ENCODE measurements at regions not wholly inside any gene's neighbourhood (a gene's known extent, or its start where the extent isn't known, plus 50 kb on each side); places are given as distances from the start of the nearest gene placed in this dataset.

GRCh38 chr13:78201411-78201810 lies 282.8 kb upstream of the EDNRB start:
- no peak for DNase-seq

GRCh38 chr13:78198821-78199220 lies 280.2 kb upstream of the EDNRB start:
- DNase-seq = no peak

GRCh38 chr13:78198419-78198818 lies 279.8 kb upstream of the EDNRB start:
- DNase-seq = no peak

GRCh38 chr13:78197231-78197630 lies 278.6 kb upstream of the EDNRB start:
- no peak for DNase-seq

DNA sequence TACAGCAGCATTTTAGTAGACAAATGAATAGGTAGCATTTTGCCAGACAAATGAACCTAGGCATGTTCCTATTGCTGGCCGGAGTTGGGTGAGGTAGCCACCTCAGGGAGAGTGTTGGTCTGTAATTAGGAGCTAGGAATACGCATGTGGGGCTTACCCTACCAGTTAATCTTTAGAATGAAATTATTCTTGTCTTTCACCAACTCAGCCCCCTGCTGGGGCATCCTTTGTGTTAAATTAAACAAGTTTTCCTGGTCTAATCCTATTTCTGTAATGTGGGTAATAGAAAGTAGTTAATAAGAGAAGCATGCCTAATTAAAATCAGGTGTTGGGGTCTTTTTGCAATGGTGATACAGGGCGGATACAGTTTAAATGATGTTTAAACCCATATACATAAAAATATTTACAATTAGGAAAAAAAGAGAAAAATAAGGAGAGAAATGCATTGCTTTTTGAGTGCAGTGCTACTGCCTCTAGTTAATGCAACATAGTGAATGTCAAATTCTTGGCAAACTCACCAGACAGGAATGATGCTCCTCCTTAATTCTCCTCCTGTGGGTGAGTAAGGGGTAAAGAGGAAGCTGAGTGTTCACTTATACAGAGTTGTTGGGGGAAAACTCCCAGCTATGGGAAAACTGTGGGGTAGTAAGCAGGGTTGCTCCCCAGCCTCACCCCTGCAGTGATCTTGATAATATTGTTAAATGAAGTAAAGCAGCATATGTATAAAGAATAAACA lies 276.4 kb upstream of the EDNRB start:
- no peak for DNase-seq

- no peak for DNase-seq
Measured at GRCh38 chr13:78193846-78194245, 275.2 kb upstream of the EDNRB start.

- no peak for DNase-seq
Measured at GRCh38 chr13:78192716-78193115, 274.1 kb upstream of the EDNRB start.

DNA sequence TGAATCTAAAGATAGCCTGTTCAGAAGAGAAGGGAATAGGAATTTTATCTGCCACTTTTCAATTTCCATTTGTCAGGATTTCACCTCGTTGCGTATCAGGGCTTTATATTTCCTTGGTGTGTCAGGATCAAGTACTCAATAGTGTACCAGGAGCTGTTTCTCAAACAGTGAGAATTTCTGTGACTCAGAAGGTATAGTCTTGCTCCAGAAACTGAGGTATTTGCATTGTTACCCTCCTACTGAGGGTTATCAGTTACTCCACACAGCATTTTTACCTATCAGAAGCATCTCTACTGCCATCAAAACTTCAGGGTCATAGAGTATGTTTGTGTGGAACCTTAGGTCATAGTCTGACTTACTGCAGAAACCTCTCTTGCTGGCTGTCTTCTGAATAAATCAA lies 271.7 kb upstream of the EDNRB start:
- no peak for DNase-seq

DNA sequence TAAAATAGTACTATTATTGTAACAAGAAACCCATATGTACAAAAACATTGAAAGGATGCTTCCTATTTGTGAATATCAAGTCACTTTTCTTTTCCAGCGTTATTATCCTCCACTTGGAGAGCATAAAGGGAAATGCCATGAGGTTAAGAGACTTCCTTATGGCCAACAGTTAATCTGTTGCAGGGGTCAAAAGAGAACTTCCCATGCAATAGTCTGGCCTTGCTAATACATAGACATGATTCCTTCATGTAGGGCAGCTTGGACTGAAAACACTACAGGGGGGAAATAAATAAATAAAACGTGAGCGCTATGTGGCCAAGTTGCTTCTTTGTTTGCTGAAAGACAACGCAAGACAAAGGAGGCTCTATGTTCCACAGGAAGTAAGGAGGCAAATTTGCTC lies 269.1 kb upstream of the EDNRB start:
- DNase-seq = no peak

DNA sequence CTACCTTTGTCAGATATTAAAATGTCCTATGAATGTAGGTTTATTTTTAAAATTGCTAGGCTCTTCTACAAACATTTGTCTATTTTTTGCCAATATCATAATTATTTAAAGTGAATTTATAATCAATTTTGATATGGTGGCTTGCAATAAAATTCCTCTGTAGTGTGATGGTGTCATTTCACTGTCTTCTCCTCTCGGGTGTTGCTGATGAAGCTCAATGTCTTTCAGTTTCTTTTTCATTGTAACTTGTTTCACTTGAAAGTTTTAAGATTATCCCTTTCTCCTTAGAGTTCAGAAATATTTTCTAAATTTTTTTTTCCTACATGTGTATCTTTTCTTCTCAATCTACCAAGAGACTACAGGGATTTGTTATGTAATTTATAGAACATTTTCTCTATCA lies 267.1 kb upstream of the EDNRB start:
- DNase-seq = no peak

- no peak for DNase-seq
Measured at GRCh38 chr13:78183732-78184131, 265.1 kb upstream of the EDNRB start.

- no peak for DNase-seq
Measured at GRCh38 chr13:78182813-78183212, 264.2 kb upstream of the EDNRB start.

DNA sequence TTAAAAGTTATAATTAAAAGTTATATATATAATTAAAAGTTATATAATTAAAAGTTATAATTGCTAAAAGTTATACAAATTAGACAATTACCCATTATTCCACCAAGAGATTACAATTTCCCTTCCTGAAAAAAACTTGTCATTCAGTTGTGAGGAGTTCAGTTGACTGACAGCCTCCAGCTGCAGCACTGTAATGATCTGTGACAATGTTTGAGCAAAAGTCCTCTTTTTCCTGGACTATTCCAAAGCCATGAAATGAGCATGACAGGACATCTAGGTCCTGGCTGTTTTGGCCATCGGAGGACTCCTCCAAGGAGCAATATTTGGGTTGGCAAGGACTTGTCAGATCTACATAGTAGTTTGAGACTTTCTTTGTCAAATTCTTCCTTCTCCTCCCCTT lies 258.7 kb upstream of the EDNRB start:
- no peak for DNase-seq

GRCh38 chr13:78176880-78177279 lies 258.2 kb upstream of the EDNRB start:
- no peak for DNase-seq

GRCh38 chr13:78169386-78169785 lies 250.8 kb upstream of the EDNRB start:
- DNase-seq = no peak

- no peak for DNase-seq
Measured at GRCh38 chr13:78168981-78169380, 250.3 kb upstream of the EDNRB start.

GRCh38 chr13:78161266-78161665 lies 242.6 kb upstream of the EDNRB start:
- no peak for DNase-seq

DNA sequence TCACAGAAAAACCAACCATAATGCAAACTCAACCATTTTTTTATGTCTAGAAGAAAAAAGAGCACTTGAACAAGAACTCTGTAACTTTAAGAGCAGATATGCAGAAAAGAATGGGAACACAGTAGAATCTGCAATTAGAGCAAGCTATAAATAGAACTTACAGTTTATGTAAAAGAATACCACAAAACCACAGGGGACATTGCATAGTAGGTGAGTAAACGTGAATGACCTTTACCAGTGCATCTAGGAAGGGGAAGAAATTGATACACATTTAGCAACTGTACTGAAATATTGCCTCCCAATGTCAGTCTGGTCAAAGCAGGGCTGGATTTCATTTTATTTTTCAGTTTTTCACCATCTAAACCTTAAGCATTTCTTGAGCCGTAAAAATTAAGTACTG lies 242.2 kb upstream of the EDNRB start:
- no peak for DNase-seq

DNA sequence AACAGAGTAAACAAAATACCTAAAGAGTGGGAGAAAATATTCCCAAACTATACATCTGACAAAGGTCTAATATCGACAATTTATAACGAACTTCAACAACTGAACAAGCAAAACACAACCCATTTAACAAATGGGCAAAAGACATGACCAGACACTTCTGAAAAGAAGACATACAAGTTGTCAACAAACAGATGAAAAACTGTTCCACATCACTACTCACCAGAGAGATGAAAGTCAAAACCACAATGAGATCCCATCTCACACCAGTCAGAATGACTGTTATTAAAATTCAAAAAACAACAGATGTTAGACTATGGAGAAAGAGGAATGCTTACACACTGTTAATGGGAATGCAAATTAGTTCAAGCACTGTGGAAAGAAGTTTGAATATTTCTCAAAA lies 233.8 kb upstream of the EDNRB start:
- DNase-seq = no peak

DNA sequence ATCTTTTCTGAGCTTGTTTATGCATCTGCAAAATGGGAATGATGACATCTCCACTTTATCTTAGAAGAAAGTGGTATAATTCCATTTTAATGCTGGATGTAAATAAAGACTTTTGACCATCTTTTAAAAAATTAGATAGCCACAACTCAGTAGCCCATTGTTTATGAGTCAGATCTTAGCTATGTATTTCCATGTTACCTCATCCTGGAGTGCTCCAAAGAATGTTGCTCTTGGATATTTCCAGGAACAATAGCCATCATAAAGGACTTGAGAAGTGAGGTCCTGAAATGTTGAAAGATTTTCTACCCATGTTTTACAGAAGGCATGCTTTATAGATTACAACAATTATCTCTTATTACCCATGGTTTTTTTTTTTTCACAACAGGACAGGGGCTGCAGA lies 229.3 kb upstream of the EDNRB start:
- DNase-seq = no peak

DNA sequence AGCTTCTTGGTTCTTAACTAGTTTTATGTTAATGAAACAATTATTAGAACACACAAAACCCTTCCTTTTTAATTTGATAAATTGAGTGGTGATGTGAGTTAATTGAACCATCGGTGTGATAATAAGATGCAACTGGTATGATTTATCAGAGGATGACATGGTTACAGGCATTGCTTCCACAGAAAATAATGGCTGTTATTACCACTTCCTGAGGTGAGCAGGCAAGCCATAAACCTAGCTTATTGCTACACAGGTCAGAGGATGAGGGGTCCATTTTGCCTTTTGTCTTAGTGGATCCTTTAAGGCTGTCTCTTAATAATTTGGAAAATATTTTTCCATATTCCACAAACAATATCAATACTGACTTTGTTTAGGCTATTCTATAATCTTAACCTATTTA lies 226.6 kb upstream of the EDNRB start:
- DNase-seq = no peak

GRCh38 chr13:78139765-78140164 lies 221.1 kb upstream of the EDNRB start:
- DNase-seq = no peak

GRCh38 chr13:78138756-78139155 lies 220.1 kb upstream of the EDNRB start:
- no peak for DNase-seq

DNA sequence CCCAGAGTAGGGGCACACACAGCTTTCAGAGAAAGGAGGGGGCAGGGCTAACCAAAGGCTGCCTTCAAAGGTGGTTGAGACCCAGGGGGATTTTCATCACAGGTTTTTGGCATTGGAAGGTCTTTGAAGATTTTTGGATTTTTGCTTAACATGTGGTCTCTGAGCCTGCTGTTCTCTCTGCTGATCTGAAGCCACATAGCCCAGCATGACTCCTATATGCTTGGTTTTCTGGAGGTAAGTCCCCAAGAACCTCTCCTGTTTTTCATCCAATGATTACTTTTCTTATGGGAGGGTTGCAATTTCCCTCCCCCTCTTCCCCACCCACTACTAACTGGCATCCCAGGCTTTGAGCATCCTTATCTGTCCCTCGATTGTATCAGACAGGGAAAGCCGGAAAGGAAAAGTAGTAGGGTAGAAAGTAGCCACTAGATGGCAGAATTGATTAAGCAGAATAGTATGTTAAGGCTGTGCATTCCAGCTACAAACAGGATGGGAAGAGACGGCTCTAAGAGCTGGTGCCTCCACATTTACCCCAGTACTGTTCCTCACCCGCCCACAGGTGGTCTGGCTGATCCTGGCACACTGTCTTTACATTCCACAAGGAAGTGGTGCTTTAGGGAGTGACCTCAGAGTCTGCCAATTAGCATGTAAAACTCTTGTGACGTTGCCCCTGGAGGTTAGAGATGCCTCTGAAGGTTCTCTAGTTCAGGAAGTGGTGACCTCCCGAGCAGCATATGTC lies 218.9 kb upstream of the EDNRB start:
- DNase-seq = peak; percentile 24

GRCh38 chr13:78136966-78137365 lies 218.3 kb upstream of the EDNRB start:
- DNase-seq = no peak
